Activated naive CD8-positive, alpha-beta T cell treated with anti-CD3 and anti-CD28 coated beads, Interleukin-2, amount 50 U/mL, for 16 hours (primary cell): ENCODE measurements at regions not wholly inside any gene's neighbourhood (a gene's known extent, or its start where the extent isn't known, plus 50 kb on each side); places are given as distances from the start of the nearest gene placed in this dataset.
"Not testable (repeated sequence)": the region's sequence is repeated elsewhere in the genome, so short reads cannot be mapped to it uniquely, and the experiment has no call there.

ENCODE experiments used
- DNase-seq: peaks from one replicate; pipeline ENCODE4 v3.0.0-alpha.2; 2020; ENCODE audit warnings: low read depth, low spot score

- no peak for DNase-seq
Observed at GRCh38 chr1:222416001-222416791, 131.7 kb downstream of the HHIPL2 start.

GRCh38 chr1:222415441-222415840 is 132.5 kb downstream of the HHIPL2 start:
- DNase-seq = no peak

DNA sequence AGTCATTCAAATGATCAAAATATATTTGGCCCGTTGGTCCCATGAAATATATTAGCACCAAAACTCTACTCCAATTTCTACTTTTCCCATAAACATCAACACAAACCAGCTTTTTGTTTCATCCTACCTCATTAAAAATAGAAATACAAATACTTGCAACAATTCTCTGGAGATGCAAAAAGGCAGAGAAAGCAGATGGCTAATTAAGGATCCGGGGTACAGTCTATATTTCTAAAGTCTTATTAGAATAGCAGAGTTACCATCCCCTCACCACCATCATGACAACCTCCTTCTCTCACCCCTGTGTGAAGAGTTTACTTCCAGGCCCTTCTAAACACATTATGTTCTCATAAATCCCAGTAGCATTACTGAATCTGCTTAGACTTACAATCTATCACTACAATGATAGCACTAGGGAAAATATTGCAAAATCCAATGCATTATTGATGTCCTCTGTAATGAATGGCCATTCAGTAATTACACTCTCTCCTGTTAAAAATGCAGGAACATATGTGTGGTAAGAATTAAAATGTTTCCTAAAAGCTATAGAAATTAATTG is 133.8 kb downstream of the HHIPL2 start:
- DNase-seq = no peak

DNA sequence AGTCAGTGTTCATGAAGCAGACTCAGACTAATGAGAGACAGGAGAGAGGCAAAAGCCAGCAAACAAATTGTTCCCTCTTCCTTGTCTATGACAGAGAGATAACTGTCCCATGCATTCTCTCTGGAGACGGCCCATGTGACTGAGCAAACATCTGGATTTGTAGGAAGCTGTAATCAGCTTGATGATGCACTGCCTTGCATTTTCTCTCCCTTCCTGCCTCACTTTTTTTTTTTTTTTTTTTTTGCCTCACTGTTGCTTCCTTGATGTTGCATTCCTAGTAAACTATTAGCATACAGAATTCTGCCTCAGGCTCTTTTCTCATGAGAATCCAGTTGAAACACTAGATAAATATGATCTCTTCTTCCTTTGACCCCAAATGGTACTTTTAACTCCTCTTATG is 134.5 kb downstream of the HHIPL2 start:
- no peak for DNase-seq

GRCh38 chr1:222404710-222405109 is 143.2 kb downstream of the HHIPL2 start:
- DNase-seq = no peak

DNA sequence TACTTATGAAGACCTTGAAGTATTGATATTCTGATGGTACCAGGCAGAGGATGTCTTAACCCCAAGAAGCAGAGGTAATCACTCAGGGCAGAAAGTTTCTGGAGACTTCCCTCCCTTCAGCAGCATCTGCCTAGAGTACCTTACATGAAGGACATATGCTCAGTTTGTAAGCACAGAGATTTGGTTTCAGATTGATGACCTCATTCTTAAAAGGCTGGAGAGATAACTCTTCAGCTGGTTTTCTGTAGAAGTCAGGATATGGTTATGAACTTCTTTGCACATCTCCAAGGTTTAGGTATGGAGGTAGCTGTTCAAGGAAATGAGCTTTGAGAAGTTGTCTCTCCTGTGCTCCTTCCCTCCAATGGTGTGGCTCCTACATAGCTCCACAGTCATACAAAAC is 148.7 kb downstream of the HHIPL2 start:
- DNase-seq = no peak

DNA sequence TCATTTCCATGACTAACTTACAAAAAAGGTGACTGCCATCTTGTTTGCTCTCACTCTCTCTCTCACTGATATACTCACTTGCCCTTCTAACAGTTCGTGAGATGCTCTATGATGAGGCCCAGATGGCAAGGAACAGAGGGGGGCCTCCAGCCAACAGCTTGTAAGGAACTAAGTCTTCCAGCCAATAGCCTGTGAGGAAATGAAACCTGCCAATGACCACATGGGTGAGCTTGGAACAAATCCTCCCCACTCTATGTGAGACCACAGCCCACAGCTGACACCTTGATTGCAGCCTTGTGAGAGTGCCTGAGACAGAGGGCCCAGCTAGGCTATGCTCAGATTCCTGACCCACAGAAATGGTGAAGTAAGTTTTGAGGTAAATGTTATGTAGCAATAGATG is 153.7 kb downstream of the HHIPL2 start:
- DNase-seq = no peak

GRCh38 chr1:222392556-222392955 is 155.3 kb downstream of the HHIPL2 start:
- DNase-seq = no peak

GRCh38 chr1:222390181-222390580 is 157.7 kb downstream of the HHIPL2 start:
- no peak for DNase-seq

- DNase-seq = no peak
Observed at GRCh38 chr1:222387007-222387814, 160.7 kb downstream of the HHIPL2 start.

DNA sequence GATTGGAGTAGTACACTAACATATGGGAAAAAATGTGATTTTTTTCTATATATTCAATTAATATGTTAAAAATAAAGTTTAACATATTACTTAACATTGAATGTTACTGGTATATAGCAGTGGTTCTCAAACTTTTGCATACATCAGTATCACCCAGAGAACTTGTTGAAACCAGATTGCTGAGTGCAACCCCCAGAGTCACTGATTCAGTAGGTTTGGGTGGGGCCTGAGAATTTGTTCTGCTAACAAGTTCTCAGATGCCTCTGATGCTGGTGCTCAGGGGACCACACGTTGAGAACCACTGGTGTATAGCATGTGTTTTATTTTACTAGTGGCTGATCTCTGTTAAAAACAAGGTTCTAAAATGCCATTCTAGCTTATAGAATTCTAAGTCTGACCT is 161.9 kb downstream of the HHIPL2 start:
- no peak for DNase-seq

DNA sequence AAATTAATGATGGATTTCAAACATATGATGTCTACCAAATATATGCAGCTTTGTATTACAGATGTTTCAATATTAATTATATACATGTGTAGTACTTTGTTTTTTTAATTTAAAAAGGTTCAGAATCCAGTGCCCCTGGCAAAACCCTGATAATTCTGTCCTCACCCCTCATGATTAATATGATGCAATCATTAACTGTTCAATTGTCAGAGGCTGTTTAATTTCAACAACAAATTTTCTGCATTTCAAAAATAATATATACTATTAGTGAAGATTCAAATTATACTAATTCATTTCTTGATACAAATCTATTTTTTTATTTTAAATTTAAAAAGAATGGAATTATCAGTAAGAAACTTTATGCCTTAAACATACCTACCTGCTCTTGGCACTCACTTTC is 162.6 kb downstream of the HHIPL2 start:
- DNase-seq = no peak

- DNase-seq = no peak
Observed at GRCh38 chr1:222384531-222384930, 163.4 kb downstream of the HHIPL2 start.

DNA sequence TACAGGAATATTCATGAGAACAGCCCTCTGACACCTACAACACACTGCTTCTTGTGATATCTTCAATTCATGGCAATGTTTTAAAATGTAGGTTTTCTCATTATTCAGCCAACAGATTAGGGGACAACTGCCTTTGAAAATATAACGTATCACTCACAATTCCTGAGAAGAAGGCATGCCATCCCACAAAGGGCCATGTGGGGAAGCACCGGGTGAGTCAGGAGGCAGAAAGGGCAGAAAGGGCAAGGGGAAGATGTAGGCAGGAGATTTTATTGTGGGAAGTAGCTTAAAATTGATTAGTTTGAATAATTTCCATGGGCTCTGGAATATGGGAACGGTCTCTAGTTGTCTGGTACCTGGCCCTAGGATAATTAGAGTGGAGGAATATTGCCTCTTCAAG is 165.7 kb downstream of the HHIPL2 start:
- no peak for DNase-seq

DNA sequence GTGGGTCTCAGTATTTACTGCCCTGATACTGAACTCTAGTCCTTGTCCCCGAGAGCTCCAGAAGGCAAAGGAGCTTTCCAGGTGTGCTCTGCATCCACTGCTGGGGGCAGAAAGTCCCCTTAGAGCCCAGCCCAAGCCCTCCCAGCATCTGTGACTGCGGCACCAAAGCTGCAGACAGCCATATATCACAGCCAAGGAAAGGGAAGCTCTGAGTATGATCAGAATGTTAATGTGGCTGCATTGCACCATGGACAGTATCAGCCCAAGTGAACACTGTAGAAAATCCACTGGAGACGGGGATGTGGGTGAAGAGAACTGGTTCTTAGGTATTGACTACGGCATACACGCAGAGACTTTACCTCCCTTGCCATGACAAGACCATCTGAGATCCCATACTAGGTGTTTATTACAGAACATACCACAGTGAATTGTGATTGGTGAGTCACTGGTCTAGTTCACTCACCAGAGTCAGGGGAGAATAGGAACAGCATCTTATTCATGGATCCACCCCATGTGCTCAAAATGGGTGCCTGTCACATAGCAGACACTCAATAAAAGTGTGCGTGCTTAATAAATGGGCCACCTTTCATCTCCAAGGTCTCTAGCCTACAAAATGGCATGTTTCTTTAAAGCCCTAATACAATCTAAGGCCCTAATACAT is 170.3 kb downstream of the HHIPL2 start:
- no peak for DNase-seq

GRCh38 chr1:222376791-222377190 is 171.1 kb downstream of the HHIPL2 start:
- DNase-seq = not testable (repeated sequence)

GRCh38 chr1:222375701-222376100 is 172.2 kb downstream of the HHIPL2 start:
- DNase-seq = no peak

DNA sequence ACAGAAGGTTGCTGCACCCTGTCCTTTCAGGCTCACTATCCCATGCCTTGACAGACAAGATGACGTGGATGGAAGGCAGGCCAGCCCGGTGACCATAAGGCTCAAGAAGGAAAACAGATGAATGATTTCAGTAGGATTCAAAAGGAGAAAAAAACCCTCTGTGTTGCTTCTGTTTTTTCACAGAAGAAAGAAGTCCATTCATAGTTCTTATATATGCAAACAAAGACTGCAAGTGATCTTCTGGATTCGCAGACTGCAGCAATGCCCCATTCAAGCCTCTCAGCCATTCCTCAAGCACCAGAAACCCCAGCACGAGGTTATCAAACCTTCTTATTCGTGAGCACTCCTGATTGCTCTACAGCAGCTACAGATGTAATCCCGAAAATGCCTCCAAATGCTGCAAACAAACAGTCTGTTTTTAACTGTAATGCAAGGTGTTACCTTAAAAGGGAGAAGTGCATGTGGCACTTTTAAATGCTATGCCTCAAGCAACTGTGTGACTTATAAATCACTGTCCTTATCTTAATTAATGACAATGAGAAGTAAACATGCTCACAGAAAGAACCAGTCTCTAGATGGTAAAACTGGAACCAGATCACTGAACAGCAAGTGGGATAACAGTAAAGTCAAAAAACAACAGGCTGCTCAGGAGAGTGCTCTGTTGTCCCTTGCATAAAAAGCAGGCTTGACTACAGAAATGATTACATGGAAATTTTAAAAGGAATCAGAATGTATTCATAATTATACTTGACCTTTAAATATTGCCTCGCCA is 173.9 kb downstream of the HHIPL2 start:
- DNase-seq = no peak

GRCh38 chr1:222373216-222373615 is 174.7 kb downstream of the HHIPL2 start:
- no peak for DNase-seq

- no peak for DNase-seq
Observed at GRCh38 chr1:222372221-222372620, 175.7 kb downstream of the HHIPL2 start.

DNA sequence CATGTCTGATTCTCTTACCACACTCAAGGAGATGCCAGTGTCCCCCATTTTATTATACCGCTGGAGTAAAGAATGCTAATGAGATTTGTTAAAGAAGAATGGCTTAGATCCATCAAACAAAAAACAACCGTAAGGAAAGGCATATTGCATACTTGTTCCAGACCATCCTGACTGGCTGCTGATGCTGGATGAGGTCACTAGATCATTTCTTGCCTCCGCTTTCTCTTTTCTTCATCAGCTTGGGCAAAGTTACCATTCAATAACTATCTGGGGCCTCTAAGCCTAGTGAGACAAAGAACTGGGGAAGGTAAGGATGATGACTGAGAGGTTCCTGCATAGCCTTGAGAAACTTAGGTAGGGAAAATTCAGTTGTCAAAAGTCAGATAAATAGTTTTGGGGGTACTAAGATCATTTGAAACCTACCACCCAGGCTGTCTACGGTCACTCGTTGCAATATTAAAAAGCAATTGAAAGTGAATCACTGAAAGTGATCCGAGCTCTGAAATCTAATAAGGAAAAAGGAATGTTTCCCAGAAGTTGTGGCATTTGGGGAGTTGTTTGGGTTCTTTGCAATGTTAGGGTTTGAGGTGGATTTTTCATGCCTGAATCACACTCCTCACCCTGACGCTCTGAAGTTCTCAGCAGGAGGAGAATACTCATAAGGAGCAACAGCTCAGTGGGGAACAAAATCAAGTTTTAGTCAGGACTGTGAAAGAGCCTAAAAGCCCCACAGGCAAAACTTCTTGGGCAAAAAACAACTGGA is 176.8 kb downstream of the HHIPL2 start:
- no peak for DNase-seq
